ENCODE measurements at regions not wholly inside any gene's neighbourhood (a gene's known extent, or its start where the extent isn't known, plus 50 kb on each side); places are given as distances from the start of the nearest gene placed in this dataset.

DNA sequence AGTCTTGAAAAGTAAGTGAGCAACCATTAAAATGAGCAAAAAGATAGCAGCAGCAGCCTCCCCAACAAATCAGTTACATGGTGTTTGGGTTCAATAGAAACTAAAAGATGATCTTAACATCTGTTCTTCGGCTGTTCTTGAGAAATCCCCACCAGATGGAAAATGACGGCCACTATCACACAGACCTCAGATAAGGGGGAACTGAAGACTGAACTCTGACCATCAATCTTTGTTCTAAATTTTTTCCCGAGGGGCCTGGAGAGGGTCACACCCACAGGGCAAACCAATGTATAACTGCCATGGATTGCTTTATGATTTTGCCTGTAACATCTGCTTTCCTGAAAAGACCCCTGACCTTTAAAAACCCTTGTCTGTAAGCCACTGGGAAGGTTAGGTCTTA lies 624.8 kb upstream of the KIRREL3 start:
- no peak overlapping the region for H3K18ac ChIP-seq (ENCODE audit: low read depth in 1 of 2, low read length in 2 of 2)
- no peak overlapping the region for H3K4me3 ChIP-seq (ENCODE audit: insufficient read depth in 1 of 2, low read depth in 1 of 2, low read length in 2 of 2)
- no peak overlapping the region for H3K23ac ChIP-seq (ENCODE audit: low read length in 2 of 2)
- H2BK5ac ChIP-seq (ENCODE audit: low read depth, low read length, poor library complexity, severe bottlenecking), result no peak overlapping the region
- H3K4ac ChIP-seq (ENCODE audit: low read depth in 1 of 2, low read length in 2 of 2), result no peak overlapping the region
- no peak overlapping the region for H3K27ac ChIP-seq (ENCODE audit: low read length, poor library complexity, severe bottlenecking)
- no peak overlapping the region for H2AFZ ChIP-seq (ENCODE audit: low read depth, low read length)
- H3K27me3 ChIP-seq (ENCODE audit: control insufficient read depth in 1 of 2, insufficient read depth in 1 of 2, low read length in 2 of 2), result no peaks in the 10 kb centered on the region
- H2AK5ac ChIP-seq (ENCODE audit: low read length, severe bottlenecking), result no peak overlapping the region
- H4K91ac ChIP-seq (ENCODE audit: low read length), result no peak overlapping the region
- WGBS, result 67% methylated on average over 3 of the region's 3 CpGs
- no peak overlapping the region for H4K8ac ChIP-seq (ENCODE audit: low read length)
- H3K4me2 ChIP-seq (ENCODE audit: low read length, poor library complexity, severe bottlenecking), result no peak overlapping the region
- H3K79me1 ChIP-seq (replicated peaks; ENCODE audit: low read length, poor library complexity, severe bottlenecking), result no peaks in the 10 kb centered on the region
- H3K9ac ChIP-seq (ENCODE audit: low read length), result no peak overlapping the region
- H2BK120ac ChIP-seq (ENCODE audit: low read depth, low read length), result no peak overlapping the region
- no peak overlapping the region for H2BK15ac ChIP-seq (ENCODE audit: low read depth, poor library complexity, severe bottlenecking)
- no peak overlapping the region for H3K14ac ChIP-seq (ENCODE audit: low read length in 2 of 2)
- H3K4me1 ChIP-seq (ENCODE audit: control insufficient read depth, insufficient read depth, low read depth, low read length), result no peaks in the 10 kb centered on the region
- H3K36me3 ChIP-seq (ENCODE audit: control insufficient read depth in 1 of 2, insufficient read depth in 2 of 2, low read depth in 1 of 2, low read length in 2 of 2), result no peaks in the 10 kb centered on the region
- no peak overlapping the region for H2BK12ac ChIP-seq (ENCODE audit: low read length in 2 of 2)
- no peaks in the 10 kb centered on the region for H3K9me3 ChIP-seq (ENCODE audit: control insufficient read depth, low read length)
- no peak for DNase-seq

- no peak overlapping the region for H3K27ac ChIP-seq (ENCODE audit: low read length, poor library complexity, severe bottlenecking)
- H2BK5ac ChIP-seq (ENCODE audit: low read depth, low read length, poor library complexity, severe bottlenecking), result no peak overlapping the region
- no peak overlapping the region for H3K9ac ChIP-seq (ENCODE audit: low read length)
- no peak overlapping the region for H3K18ac ChIP-seq (ENCODE audit: low read depth in 1 of 2, low read length in 2 of 2)
- H3K23ac ChIP-seq (ENCODE audit: low read length in 2 of 2), result no peak overlapping the region
- H2BK12ac ChIP-seq (ENCODE audit: low read length in 2 of 2), result no peak overlapping the region
- H3K14ac ChIP-seq (ENCODE audit: low read length in 2 of 2), result no peak overlapping the region
- H2AFZ ChIP-seq (ENCODE audit: low read depth, low read length), result no peak overlapping the region
- no peaks in the 10 kb centered on the region for H3K4me1 ChIP-seq (ENCODE audit: control insufficient read depth, insufficient read depth, low read depth, low read length)
- H4K8ac ChIP-seq (ENCODE audit: low read length), result no peak overlapping the region
- no peaks in the 10 kb centered on the region for H3K9me3 ChIP-seq (ENCODE audit: control insufficient read depth, low read length)
- H3K79me1 ChIP-seq (replicated peaks; ENCODE audit: low read length, poor library complexity, severe bottlenecking), result no peaks in the 10 kb centered on the region
- no peak overlapping the region for H2BK120ac ChIP-seq (ENCODE audit: low read depth, low read length)
- no peak overlapping the region for H2BK15ac ChIP-seq (ENCODE audit: low read depth, poor library complexity, severe bottlenecking)
- 90% methylated on average over 10 of the region's 10 CpGs for whole genome bisulfite sequencing
- DNase-seq, result no peak
- no peak overlapping the region for H4K91ac ChIP-seq (ENCODE audit: low read length)
- H3K4me3 ChIP-seq (ENCODE audit: insufficient read depth in 1 of 2, low read depth in 1 of 2, low read length in 2 of 2), result no peak overlapping the region
- H3K36me3 ChIP-seq (ENCODE audit: control insufficient read depth in 1 of 2, insufficient read depth in 2 of 2, low read depth in 1 of 2, low read length in 2 of 2), result no peaks in the 10 kb centered on the region
- no peak overlapping the region for H3K4ac ChIP-seq (ENCODE audit: low read depth in 1 of 2, low read length in 2 of 2)
- no peaks in the 10 kb centered on the region for H3K27me3 ChIP-seq (ENCODE audit: control insufficient read depth in 1 of 2, insufficient read depth in 1 of 2, low read length in 2 of 2)
- H3K4me2 ChIP-seq (ENCODE audit: low read length, poor library complexity, severe bottlenecking), result no peak overlapping the region
- no peak overlapping the region for H2AK5ac ChIP-seq (ENCODE audit: low read length, severe bottlenecking)
Measured at GRCh38 chr11:127624306-127624856, 623.8 kb upstream of the KIRREL3 start.

DNA sequence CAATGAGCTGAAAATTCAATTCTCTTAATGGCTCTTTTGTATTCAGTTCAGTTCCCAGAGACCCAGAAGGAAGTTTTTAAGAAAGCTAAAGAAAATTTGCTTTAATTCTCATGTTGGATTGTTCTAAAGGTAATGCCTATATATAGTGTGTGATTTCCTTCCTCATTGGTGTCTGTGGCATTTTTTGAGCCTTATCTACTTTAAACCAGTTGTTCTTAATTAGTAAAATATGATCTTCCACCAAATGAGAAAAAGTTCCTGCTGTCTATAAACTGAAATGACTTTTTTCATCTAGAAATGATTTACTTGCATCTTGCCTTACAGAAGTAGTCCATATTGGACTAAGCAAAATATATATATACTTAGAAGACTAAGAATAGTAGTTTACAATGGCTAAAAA lies 622.1 kb upstream of the KIRREL3 start:
- no peaks in the 10 kb centered on the region for H3K4me1 ChIP-seq (ENCODE audit: control insufficient read depth, insufficient read depth, low read depth, low read length)
- no peaks in the 10 kb centered on the region for H3K9me3 ChIP-seq (ENCODE audit: control insufficient read depth, low read length)
- no peak overlapping the region for H2BK12ac ChIP-seq (ENCODE audit: low read length in 2 of 2)
- H2AK5ac ChIP-seq (ENCODE audit: low read length, severe bottlenecking), result no peak overlapping the region
- H4K91ac ChIP-seq (ENCODE audit: low read length), result no peak overlapping the region
- no peak overlapping the region for H2BK5ac ChIP-seq (ENCODE audit: low read depth, low read length, poor library complexity, severe bottlenecking)
- H3K18ac ChIP-seq (ENCODE audit: low read depth in 1 of 2, low read length in 2 of 2), result no peak overlapping the region
- H3K79me1 ChIP-seq (replicated peaks; ENCODE audit: low read length, poor library complexity, severe bottlenecking), result no peaks in the 10 kb centered on the region
- no peak overlapping the region for H2BK15ac ChIP-seq (ENCODE audit: low read depth, poor library complexity, severe bottlenecking)
- H2BK120ac ChIP-seq (ENCODE audit: low read depth, low read length), result no peak overlapping the region
- H2AFZ ChIP-seq (ENCODE audit: low read depth, low read length), result no peak overlapping the region
- H3K4ac ChIP-seq (ENCODE audit: low read depth in 1 of 2, low read length in 2 of 2), result no peak overlapping the region
- no peaks in the 10 kb centered on the region for H3K36me3 ChIP-seq (ENCODE audit: control insufficient read depth in 1 of 2, insufficient read depth in 2 of 2, low read depth in 1 of 2, low read length in 2 of 2)
- no peak overlapping the region for H3K4me2 ChIP-seq (ENCODE audit: low read length, poor library complexity, severe bottlenecking)
- H3K9ac ChIP-seq (ENCODE audit: low read length), result no peak overlapping the region
- DNase-seq, result no peak
- no peak overlapping the region for H3K27ac ChIP-seq (ENCODE audit: low read length, poor library complexity, severe bottlenecking)
- no peak overlapping the region for H3K23ac ChIP-seq (ENCODE audit: low read length in 2 of 2)
- H4K8ac ChIP-seq (ENCODE audit: low read length), result no peak overlapping the region
- no peak overlapping the region for H3K14ac ChIP-seq (ENCODE audit: low read length in 2 of 2)
- no peaks in the 10 kb centered on the region for H3K27me3 ChIP-seq (ENCODE audit: control insufficient read depth in 1 of 2, insufficient read depth in 1 of 2, low read length in 2 of 2)
- H3K4me3 ChIP-seq (ENCODE audit: insufficient read depth in 1 of 2, low read depth in 1 of 2, low read length in 2 of 2), result no peak overlapping the region

DNA sequence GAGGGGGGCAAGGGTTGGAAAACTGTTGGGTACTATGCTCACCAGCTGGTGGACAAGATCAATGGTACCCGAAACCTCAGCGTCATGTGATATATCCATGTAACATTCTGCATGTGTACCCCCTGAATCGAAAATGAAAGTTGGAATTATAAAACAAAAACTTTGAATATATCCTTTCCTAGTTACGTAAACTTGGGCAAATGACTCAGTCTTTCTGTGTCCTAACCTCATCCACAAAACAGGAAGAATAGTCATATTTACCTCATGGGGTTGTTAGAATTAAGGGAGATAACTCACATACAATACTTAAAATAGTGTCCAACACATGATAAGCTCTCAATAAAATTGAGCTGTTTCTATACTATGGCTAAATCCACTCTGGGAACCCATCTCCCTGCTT lies 620.1 kb upstream of the KIRREL3 start:
- H3K79me1 ChIP-seq (replicated peaks; ENCODE audit: low read length, poor library complexity, severe bottlenecking), result no peaks in the 10 kb centered on the region
- H2BK15ac ChIP-seq (ENCODE audit: low read depth, poor library complexity, severe bottlenecking), result no peak overlapping the region
- H3K4me2 ChIP-seq (ENCODE audit: low read length, poor library complexity, severe bottlenecking), result no peak overlapping the region
- WGBS, result 90% methylated on average over 2 of the region's 4 CpGs
- H4K8ac ChIP-seq (ENCODE audit: low read length), result no peak overlapping the region
- H2AFZ ChIP-seq (ENCODE audit: low read depth, low read length), result no peak overlapping the region
- no peak overlapping the region for H3K4ac ChIP-seq (ENCODE audit: low read depth in 1 of 2, low read length in 2 of 2)
- H3K4me1 ChIP-seq (ENCODE audit: control insufficient read depth, insufficient read depth, low read depth, low read length), result no peaks in the 10 kb centered on the region
- H3K9ac ChIP-seq (ENCODE audit: low read length), result no peak overlapping the region
- DNase-seq, result peak; percentile 7
- no peak overlapping the region for H3K23ac ChIP-seq (ENCODE audit: low read length in 2 of 2)
- no peak overlapping the region for H2BK120ac ChIP-seq (ENCODE audit: low read depth, low read length)
- H4K91ac ChIP-seq (ENCODE audit: low read length), result no peak overlapping the region
- H3K36me3 ChIP-seq (ENCODE audit: control insufficient read depth in 1 of 2, insufficient read depth in 2 of 2, low read depth in 1 of 2, low read length in 2 of 2), result no peaks in the 10 kb centered on the region
- no peak overlapping the region for H2AK5ac ChIP-seq (ENCODE audit: low read length, severe bottlenecking)
- no peak overlapping the region for H3K4me3 ChIP-seq (ENCODE audit: insufficient read depth in 1 of 2, low read depth in 1 of 2, low read length in 2 of 2)
- no peak overlapping the region for H3K14ac ChIP-seq (ENCODE audit: low read length in 2 of 2)
- no peak overlapping the region for H2BK12ac ChIP-seq (ENCODE audit: low read length in 2 of 2)
- no peak overlapping the region for H3K18ac ChIP-seq (ENCODE audit: low read depth in 1 of 2, low read length in 2 of 2)
- no peak overlapping the region for H3K27ac ChIP-seq (ENCODE audit: low read length, poor library complexity, severe bottlenecking)
- no peaks in the 10 kb centered on the region for H3K9me3 ChIP-seq (ENCODE audit: control insufficient read depth, low read length)
- H3K27me3 ChIP-seq (ENCODE audit: control insufficient read depth in 1 of 2, insufficient read depth in 1 of 2, low read length in 2 of 2), result no peaks in the 10 kb centered on the region
- no peak overlapping the region for H2BK5ac ChIP-seq (ENCODE audit: low read depth, low read length, poor library complexity, severe bottlenecking)

Data from mesenchymal stem cell (in vitro differentiated cells and primary cell).